HEK293 (cell line): ENCODE measurements at regions not wholly inside any gene's neighbourhood (a gene's known extent, or its start where the extent isn't known, plus 50 kb on each side); places are given as distances from the start of the nearest gene placed in this dataset.

Source experiments
- CTCF ChIP-seq: fragments of 450-650 bp; formaldehyde crosslinking; IDR thresholded peaks from 2 replicates; pipeline ENCODE4 v1.5.1; 2016; ENCODE audit warnings: missing biosample characterization, missing genetic modification characterization
- ZBTB1 ChIP-seq: fragments of 450-650 bp; formaldehyde crosslinking; IDR thresholded peaks from 2 replicates; pipeline ENCODE4 v1.5.1; 2016; ENCODE audit warnings: missing biosample characterization, missing genetic modification characterization
- ZNF292 ChIP-seq: fragments of 450-650 bp; formaldehyde crosslinking; IDR thresholded peaks from 2 replicates; pipeline ENCODE4 v1.5.1; 2016; ENCODE audit warnings: low read depth, missing biosample characterization, missing genetic modification characterization, borderline replicate concordance
- ZNF558 ChIP-seq: fragments of 450-650 bp; formaldehyde crosslinking; IDR thresholded peaks from 2 replicates; pipeline ENCODE4 v1.5.1; 2016; ENCODE audit warnings: missing biosample characterization, missing genetic modification characterization
- TF ChIP-seq, protein P1 (sequence below): fragments of 450-650 bp; formaldehyde crosslinking; IDR thresholded peaks from 2 replicates; pipeline ENCODE4 v1.5.1; 2016; ENCODE audit warnings: missing biosample characterization, missing genetic modification characterization
- TF ChIP-seq, protein P2 (sequence below): fragments of 450-650 bp; formaldehyde crosslinking; IDR thresholded peaks from 2 replicates; pipeline ENCODE4 v1.5.0; 2017; ENCODE audit warnings: missing biosample characterization, missing genetic modification characterization, borderline replicate concordance

DNA sequence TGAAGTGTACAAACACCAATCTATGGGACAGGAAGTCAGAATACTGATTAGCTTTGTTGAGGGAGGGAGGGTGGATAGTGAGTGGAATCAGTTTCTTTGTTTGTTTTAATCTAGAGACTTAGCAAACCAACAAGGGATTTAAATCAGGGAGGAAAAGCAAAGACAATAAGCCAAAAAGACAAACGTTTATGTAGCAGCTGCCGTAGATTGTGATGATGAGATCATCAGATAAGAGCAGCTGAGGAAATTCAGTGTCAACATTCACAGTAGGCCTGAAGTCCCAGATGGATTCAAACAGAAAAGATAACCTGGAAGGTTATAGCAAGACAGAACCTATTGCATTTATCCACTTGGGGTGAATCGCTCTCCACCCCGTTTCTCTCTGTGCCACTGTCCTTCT is 104.9 kb upstream of the SYNDIG1 start:
- TF ChIP-seq, protein P1, sequence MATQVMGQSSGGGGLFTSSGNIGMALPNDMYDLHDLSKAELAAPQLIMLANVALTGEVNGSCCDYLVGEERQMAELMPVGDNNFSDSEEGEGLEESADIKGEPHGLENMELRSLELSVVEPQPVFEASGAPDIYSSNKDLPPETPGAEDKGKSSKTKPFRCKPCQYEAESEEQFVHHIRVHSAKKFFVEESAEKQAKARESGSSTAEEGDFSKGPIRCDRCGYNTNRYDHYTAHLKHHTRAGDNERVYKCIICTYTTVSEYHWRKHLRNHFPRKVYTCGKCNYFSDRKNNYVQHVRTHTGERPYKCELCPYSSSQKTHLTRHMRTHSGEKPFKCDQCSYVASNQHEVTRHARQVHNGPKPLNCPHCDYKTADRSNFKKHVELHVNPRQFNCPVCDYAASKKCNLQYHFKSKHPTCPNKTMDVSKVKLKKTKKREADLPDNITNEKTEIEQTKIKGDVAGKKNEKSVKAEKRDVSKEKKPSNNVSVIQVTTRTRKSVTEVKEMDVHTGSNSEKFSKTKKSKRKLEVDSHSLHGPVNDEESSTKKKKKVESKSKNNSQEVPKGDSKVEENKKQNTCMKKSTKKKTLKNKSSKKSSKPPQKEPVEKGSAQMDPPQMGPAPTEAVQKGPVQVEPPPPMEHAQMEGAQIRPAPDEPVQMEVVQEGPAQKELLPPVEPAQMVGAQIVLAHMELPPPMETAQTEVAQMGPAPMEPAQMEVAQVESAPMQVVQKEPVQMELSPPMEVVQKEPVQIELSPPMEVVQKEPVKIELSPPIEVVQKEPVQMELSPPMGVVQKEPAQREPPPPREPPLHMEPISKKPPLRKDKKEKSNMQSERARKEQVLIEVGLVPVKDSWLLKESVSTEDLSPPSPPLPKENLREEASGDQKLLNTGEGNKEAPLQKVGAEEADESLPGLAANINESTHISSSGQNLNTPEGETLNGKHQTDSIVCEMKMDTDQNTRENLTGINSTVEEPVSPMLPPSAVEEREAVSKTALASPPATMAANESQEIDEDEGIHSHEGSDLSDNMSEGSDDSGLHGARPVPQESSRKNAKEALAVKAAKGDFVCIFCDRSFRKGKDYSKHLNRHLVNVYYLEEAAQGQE: no peak
- TF ChIP-seq ZNF292 (no peak), ZBTB1 (tag by site-specific recombination) (no peak), CTCF (tag by site-specific recombination) (no peak), ZNF558 (no peak)
- TF ChIP-seq, protein P2, sequence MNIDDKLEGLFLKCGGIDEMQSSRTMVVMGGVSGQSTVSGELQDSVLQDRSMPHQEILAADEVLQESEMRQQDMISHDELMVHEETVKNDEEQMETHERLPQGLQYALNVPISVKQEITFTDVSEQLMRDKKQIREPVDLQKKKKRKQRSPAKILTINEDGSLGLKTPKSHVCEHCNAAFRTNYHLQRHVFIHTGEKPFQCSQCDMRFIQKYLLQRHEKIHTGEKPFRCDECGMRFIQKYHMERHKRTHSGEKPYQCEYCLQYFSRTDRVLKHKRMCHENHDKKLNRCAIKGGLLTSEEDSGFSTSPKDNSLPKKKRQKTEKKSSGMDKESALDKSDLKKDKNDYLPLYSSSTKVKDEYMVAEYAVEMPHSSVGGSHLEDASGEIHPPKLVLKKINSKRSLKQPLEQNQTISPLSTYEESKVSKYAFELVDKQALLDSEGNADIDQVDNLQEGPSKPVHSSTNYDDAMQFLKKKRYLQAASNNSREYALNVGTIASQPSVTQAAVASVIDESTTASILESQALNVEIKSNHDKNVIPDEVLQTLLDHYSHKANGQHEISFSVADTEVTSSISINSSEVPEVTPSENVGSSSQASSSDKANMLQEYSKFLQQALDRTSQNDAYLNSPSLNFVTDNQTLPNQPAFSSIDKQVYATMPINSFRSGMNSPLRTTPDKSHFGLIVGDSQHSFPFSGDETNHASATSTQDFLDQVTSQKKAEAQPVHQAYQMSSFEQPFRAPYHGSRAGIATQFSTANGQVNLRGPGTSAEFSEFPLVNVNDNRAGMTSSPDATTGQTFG (tag by site-specific recombination): no peak
